LoVo (cell line): ENCODE measurements at regions not wholly inside any gene's neighbourhood (a gene's known extent, or its start where the extent isn't known, plus 50 kb on each side); places are given as distances from the start of the nearest gene placed in this dataset.
A peak's percentile ranks its signal among the peaks of the same experiment; 100 is the strongest.
"Not testable (repeated sequence)": the region's sequence is repeated elsewhere in the genome, so short reads cannot be mapped to it uniquely, and the experiment has no call there.

Source experiments
- DNase-seq: peaks from one replicate; pipeline ENCODE4 v3.0.0-alpha.2; 2016; ENCODE audit warnings: low spot score

- no peak for DNase-seq
Measured at GRCh38 chr1:111063595-111063994, 76.3 kb downstream of the DRAM2 start.

- no peak for DNase-seq
Measured at GRCh38 chr1:111062624-111063023, 77.3 kb downstream of the DRAM2 start.

GRCh38 chr1:111062081-111062480, 77.8 kb downstream of the DRAM2 start:
- no peak for DNase-seq

GRCh38 chr1:111054656-111055055, 85.2 kb downstream of the DRAM2 start:
- DNase-seq: no peak

- DNase-seq: no peak
Measured at GRCh38 chr1:111052246-111052645, 87.6 kb downstream of the DRAM2 start.

GRCh38 chr1:111048253-111048652, 84.5 kb upstream of the LRIF1 start:
- not testable (repeated sequence) for DNase-seq

GRCh38 chr1:111045033-111045722, 81.5 kb upstream of the LRIF1 start:
- DNase-seq: peak; percentile 22

- peak; percentile 56 for DNase-seq
Measured at GRCh38 chr1:111032295-111032897, 68.7 kb upstream of the LRIF1 start.

GRCh38 chr1:111030590-111030989, 66.9 kb upstream of the LRIF1 start:
- peak; percentile 67 for DNase-seq

GRCh38 chr1:111025109-111025508, 61.4 kb upstream of the LRIF1 start:
- no peak for DNase-seq

GRCh38 chr1:111015222-111015621, 51.5 kb upstream of the LRIF1 start:
- DNase-seq: no peak
